Gastrocnemius medialis (tissue), 4 donors: ENCODE measurements at regions not wholly inside any gene's neighbourhood (a gene's known extent, or its start where the extent isn't known, plus 50 kb on each side); places are given as distances from the start of the nearest gene placed in this dataset.

Experiments used
- CTCF ChIP-seq, 5 experiments: fragments of 450-650 bp in 3 of 5; fragments of 200-600 bp in 2 of 5; sonication (generic) in 2 of 5; IDR thresholded peaks in 4 of 5; conservative IDR thresholded peaks in 1 of 5; 1 replicate in 4 of 5; 2 replicates in 1 of 5; pipeline ENCODE4 v1.5.1; 2016 to 2019; ENCODE audit warnings: antibody characterized with exemption in 5 of 5, mild to moderate bottlenecking in 3 of 5, moderate library complexity in 3 of 5
- POLR2A ChIP-seq, 2 donors: fragments of 450-650 bp; IDR thresholded peaks; one replicate each; pipeline ENCODE4 v1.6.1; 2017; ENCODE audit warnings: antibody characterized with exemption in 2 of 2, mild to moderate bottlenecking in 2 of 2, moderate library complexity in 2 of 2

- TF ChIP-seq CTCF (IDR thresholded peaks at IDR 0.05 in 4 of 5, conservative IDR thresholded peaks at IDR 0.05 in 1 of 5) (no peak), POLR2A (IDR thresholded peaks at IDR 0.05) (no peak)
Observed at GRCh38 chr7:155194382-155195140, 103.1 kb upstream of the INSIG1 start.
